GM21786 (cell line): ENCODE measurements at regions not wholly inside any gene's neighbourhood (a gene's known extent, or its start where the extent isn't known, plus 50 kb on each side); places are given as distances from the start of the nearest gene placed in this dataset.

Experiments used
- ATAC-seq: cut with Tn5 transposase; IDR thresholded peaks from one replicate; pipeline ENCODE4 v1.9.1; 2021; ENCODE audit not compliant: unreplicated experiment

DNA sequence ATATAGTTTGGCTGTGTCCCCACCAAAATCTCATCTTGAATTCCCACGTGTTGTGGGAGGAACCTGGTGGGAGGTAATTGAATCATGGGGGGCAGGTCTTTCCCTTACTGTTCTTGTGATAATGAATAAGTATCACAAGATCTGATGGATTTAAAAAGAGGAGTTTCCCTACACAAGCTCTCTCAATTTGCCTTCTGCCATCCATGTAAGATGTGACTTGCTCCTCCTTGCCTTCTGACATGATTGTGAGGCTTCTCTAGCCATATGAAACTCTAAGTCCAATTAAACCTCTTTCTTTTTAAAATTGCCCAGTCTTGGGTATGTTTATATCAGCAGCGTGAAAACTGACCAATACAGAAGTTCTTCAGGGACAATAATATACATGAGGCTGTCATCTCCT is 425.1 kb downstream of the PABPC4L start:
- ATAC-seq = no peak

DNA sequence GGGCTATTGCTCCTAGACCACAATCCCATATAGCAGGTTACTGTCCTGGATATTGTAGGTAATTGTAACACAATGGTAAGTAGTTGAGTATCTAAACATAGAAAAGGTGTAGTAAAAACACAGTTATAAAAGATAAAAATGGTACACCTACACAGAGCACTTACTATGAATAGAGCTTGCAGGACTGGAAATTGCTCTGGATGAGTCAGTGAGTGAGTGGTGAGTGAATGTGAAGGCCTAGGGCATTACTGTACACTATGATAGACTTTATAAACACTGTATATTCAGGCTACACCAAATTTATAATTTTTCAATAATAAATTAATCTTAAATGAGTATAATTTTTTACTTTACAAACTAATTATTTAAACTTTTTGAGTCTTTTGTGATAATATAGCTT is 425.7 kb downstream of the PABPC4L start:
- no peak for ATAC-seq

DNA sequence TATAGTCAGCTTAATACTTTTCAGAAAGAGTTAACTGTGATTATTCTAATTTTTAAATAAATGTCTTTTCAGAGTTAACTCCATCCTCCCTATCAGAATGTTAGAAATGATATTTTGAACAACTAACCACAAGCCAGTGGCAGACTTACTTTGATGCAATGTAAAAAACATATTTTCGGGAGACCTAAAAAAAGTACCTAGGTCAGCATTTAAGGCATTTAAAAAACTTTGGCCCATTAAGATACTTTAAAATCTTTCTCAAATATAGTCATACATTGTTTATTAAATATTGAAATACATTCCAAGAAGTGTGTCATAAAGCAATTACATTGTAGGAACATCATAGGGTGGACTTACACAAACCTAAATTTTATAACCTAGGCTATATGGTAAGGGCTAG is 426.1 kb downstream of the PABPC4L start:
- ATAC-seq = no peak

DNA sequence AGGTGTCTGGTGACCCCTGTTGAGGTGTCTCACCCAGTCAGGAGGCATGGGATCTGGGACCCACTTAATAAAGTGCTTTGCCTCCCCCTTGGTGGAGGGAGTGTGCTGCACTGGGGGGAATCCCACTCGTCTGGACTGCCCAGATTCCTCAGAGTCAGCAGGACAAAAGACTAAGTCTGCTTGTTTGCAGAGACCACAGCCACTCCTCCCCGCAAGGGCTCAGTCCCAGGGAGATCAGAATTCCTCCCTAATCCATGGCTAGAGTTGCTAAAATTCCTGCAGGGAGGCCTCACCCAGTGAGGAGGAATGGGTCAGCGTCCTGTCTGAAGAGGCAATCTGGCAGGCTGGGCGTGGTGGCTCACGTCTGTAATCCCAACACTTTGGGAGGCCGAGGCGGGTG is 442.2 kb downstream of the PABPC4L start:
- ATAC-seq = no peak

DNA sequence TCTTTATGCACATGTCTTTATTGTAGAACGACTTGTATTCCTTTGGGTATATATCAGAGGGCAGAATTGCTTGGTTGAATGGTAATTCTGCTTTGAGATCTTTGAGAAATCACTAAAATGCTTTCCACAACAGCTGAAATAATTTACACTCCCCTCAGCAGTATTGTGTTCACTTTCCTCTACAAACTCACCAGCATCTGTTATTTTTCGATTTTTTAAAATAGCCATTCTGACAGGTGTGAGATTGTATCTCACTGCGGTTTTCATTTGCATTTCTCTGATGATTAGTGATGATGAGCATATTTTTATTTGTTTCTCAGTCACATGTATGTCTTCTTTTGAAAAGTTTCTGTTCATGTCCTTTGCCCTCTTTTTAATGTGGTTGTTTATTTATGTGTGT is 459.8 kb downstream of the PABPC4L start:
- ATAC-seq = no peak

DNA sequence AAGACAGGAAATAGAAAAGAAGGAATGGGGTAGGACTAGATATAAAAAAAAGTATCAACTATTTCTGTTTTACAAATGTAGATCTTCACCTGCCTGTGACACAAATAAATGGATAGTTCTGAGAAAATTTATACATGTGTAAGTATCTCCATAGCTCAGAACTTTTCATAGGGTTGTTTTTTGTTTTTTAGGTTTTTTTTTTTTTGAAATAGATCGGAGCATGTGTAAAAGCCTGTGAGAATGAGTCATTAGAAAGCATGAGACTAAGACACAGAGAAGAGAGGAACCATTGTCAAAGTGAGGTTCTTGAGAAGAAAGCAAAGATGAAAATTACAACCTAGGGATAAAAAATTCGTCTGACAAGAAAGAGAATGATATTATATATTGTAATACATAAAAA is 481.6 kb downstream of the PABPC4L start:
- no peak for ATAC-seq

DNA sequence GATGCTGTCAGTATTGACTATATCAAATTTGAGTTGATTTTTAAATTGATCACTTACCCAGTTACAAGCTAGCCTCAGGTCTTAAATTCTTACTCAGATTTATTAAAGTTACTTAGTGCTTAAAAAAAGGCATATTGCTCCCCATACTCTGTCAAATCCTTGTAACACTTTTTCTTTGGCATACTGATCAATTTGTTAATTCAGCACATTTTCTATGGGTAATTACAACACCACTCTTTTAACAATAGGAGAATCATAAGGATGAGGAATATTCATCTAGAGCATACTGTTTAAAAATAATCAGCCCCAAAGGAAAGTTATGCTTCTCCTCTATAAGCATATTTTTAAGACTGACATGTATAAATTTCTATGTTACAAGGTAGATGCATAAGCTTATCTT is 482.5 kb downstream of the PABPC4L start:
- ATAC-seq = no peak

DNA sequence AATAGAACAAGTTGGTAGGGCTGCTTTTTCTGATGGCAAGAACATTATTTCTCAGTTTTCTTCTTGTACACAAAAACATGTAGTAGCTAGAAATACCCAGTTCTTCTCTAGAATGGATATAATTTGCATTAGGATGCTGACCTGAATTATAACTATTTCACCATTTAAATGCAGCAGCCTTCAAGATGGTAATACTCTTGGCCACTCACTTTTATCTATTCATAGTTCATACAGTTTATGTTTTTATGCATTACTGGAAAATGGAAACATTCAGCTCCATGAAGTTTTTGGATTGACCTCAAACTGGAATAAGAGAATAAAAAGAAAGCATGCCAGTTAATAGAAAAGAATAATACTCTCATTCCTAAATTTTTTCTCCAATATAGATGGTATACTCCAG is 487.4 kb downstream of the PABPC4L start:
- ATAC-seq = no peak

DNA sequence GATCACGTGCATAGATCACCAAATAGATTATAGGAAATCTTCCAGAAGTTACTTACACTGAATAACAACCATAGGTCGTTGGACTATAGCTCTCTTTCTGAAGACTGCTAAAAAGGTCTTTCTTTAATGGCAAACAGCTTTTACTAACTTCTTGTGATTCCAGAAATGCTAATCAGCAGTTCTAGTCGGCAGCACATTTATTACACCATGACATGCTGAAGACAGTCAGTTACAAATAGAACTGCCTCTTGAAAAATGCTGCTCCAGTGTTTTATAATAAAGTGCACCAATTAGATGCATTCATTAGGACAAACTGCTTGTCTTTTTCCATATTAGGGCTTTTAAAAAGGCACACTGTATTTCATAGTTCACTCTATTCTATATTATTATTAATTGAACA is 488.2 kb downstream of the PABPC4L start:
- no peak for ATAC-seq

DNA sequence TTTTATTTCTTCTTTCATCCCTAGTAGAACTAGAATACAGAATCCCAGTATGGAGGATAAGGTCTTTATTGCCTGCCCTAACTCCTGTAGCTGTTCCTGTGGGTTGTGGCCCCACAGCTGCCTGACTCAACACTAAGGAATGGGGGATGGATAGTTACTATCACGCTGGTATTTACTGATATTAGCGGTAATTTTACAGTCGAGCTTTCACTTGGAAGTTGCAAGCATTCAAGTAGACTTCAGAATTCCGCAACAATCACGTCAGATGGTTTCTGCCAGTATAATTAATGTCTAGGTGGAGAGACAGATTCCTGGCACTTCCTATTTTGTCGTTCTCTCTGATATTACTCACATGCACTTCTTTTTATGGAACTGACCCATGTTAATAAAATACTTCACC is 489.8 kb downstream of the PABPC4L start:
- no peak for ATAC-seq

DNA sequence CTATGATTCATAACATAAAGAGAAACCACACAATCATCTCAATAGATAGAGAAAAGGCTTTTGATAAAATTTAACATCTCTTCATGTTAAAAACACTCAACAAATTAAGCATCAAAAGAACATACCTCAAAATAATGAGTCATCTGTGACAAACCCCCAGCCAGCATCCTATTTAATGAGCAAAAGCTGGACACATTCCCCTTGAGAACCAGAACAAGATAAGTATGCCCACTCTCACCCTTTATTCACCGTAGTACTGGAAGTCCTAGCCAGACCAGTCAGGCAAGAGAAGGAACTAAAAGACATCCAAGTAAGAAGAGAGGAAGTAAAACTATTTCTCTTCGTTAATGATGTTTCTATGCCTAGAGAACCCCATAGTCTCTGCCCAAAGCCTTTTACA is 507.2 kb downstream of the PABPC4L start:
- no peak for ATAC-seq

DNA sequence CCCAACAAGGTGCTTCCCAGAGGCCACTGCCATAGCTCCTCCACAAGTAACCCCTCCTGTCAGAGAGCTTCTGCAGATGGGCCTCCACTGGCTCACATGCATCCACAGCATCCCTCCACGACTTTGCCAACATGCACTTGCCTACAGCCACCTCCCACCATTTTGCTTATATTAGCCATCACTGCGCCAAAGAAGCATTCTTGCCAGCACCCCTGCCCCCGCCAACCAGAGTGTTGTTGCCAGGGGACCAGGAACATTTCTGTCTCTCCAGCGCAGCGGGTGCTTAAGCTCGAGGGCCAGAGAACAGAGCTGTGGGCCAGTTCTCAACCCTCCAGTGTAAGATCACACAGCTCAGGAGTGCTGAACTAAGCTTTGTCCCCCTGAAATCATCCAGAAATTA is 517.6 kb downstream of the PABPC4L start:
- ATAC-seq = no peak

DNA sequence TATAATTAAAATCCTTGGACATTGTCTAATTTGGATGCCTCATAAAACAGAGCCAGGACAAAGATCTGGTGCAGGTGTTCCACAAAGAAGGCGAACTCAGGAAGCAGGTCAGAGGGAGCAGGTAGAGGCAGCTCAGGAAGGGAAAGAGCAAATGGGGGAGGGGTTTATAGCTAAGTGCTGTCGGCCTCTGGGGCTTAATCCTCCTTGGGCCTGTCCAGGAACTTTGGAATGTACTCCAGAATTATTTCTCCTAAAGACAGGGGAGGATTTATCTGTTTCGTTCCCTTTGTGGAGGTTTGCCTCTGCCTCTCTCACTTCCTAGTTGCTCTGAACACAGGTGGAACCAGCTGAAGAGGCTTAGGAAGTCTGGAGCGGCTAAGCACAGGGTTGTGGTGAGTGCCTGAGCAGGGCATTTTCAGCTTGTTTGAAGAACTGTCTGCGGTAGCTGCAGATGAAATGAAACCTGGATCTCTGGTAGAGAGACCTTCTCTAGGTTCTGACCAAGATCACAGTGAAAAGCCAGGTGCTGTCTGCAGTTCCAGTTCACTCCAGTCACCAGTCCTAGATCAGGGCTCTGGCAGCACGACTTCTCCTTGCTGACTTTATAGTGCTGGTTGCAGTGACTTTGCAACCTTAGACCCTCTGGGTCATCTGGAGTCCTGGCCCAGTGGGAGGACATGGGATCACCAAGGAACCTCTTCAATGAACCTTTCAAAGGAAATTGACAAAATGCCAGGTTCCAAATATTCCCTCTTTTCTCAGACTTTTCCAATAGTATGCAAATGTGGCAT is 519.2 kb downstream of the PCDH10 start:
- no peak for ATAC-seq

DNA sequence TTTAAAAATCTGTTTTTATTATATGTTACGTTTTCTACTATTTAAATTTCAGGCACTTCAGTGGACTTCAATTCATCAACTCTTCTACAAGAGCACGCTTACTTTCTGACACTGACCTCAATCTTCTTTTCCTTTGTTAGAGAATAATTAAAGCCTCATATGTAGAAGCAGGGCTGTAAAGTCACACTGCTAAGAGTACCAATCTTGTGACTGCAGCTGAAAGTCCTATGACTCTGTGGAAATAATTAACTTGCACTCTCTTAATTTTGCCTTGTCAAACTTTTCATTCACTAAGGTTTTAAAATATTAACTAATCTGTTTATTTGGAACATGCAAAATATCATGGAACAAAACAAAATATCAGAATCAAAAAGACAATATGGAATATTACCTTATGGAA is 498.1 kb downstream of the PCDH10 start:
- ATAC-seq = no peak

DNA sequence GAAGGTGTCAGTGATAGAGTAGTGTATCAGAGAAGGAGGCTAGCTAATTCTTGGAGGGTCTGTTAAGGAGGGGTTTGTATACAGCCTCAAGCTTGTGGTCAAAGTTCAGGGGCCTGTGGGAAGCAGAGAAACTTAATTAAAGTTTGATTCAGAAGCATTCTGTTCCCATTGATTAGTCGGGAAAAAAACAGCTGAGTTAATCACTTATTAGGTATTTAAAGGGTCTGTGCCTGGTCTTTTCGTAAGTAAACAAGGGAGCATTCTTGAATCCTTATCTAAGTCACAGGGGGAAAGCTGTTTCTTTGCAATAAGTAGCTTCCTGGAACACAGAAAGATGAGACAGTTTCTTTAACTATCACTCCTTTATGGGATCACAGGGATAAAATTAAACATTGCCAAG is 492.1 kb downstream of the PCDH10 start:
- ATAC-seq = no peak

DNA sequence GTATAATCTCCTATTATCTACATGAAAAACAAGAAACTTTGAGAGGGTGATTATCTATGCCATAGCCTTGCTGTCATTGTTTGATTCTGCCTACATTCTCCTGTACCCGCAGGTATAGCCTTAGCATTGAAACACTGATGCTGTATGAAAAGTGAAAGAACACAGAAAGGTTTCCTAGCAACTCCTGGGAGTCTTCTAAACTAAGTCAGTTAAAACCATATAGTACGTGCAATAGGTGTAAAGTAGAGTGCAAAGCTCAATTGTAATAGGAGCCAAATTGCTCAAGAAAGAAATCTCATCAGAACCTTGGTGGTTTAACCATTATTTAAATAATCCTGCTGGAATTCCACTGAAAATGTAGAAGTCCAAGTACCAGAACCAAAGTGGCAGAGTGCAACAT is 489.7 kb downstream of the PCDH10 start:
- no peak for ATAC-seq

DNA sequence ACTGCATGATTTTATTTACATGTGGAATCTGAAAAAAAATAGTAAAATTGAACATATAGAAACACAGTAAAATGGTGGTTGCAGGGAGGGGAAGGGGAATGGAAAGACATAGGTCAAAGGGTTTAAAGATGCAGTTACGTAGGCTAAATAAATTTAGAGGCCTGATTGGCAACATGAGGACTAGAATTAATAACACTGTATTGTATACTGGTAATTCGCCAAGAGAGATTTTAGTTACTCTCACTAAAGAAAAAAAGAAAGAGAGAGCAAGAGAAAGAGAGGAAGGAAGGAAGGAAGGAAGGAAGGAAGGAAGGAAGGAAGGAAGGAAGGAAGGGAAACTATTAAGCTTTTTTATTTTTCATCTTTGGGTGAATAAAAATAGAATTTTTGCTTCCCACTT is 488.1 kb downstream of the PCDH10 start:
- no peak for ATAC-seq

DNA sequence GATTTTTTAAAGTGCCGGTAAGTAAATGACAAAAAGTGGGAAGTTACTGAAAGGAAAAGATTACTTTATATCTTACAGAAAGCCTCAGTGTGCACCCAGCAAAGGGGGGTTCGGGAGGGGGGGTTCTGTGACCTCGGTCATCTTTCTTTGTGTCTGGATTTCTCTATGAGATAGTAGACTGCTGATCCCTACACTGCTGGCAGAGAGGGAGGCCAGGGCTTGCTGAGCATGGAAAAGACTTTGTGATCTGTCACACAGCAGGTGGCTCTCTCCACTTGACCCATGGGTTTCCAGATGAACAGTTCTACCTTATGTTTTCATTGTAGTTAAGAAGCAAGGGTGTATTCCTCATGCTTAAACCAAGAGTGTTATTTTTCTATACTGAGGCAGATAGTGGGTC is 475.6 kb downstream of the PCDH10 start:
- no peak for ATAC-seq

DNA sequence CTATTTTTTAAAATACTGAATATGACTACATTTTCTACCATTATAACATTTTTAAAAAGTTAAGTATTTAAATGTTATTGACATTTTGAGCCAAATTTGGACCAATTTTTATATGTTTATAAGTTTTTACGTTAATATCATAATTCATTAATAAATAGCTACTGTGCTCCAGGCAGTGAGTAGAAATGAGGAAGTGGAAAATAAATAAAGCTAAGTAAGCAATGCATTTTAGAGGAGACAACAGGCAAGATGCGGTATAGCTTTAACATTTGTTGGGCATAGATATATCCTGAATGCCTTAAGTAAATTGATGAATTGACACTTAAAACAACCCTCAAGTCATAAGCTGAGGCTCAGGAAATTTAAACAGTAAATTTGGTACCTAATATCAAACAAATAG is 474.8 kb downstream of the PCDH10 start:
- ATAC-seq = no peak

DNA sequence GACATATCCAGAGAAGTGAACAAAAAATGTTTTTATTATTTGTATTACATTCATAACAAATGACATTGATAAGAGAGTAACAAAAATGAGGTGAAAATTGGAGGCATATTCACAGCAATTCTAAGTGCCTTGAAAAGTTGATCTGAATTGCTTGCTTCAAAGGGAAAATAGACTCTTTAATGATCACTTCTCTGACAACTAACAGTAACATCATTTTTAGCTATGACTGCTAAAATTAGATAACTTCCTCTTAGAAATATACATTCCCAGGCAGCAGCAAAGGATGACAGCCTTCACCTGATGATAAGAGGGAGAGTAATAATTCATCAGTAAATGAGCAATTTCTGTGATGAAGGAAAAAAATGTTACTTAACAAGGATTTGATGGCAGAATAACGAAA is 472.5 kb downstream of the PCDH10 start:
- no peak for ATAC-seq

DNA sequence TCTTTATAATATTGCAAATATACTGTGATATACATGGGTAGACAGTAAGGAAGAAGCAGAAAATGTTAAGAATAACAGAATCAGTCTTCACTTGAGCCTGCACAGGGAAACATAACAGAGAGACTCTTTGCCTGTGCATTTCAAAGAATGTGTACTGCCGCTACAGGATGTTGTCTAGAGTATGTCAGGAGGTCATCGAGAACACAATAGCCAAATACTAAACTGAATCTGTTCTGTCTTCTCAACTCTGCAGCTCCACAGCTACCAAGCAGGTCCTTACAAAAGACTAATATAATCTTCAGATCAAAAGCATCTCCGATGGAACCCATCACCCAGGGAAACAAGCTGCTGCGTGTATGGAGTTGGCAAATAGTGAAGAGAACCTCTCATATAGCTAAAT is 471.5 kb downstream of the PCDH10 start:
- no peak for ATAC-seq

DNA sequence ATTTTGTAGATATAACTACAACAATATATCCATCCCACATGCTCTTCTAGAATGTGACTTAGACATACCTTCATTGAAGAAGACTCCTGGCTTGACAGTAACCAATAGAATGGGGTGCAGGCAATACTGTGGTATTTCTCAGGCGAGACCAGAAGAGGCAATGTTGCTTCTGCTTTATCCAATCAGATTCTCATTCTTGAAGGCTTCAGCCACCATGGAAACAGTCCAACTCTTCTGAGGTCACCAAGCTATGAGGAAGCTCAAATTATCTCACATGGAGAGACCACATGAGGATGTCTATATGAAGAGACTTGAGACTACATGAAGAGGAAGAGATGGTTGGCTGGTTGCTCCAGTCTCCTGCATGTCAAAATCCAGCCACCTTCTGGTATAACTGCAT is 469.9 kb downstream of the PCDH10 start:
- no peak for ATAC-seq

DNA sequence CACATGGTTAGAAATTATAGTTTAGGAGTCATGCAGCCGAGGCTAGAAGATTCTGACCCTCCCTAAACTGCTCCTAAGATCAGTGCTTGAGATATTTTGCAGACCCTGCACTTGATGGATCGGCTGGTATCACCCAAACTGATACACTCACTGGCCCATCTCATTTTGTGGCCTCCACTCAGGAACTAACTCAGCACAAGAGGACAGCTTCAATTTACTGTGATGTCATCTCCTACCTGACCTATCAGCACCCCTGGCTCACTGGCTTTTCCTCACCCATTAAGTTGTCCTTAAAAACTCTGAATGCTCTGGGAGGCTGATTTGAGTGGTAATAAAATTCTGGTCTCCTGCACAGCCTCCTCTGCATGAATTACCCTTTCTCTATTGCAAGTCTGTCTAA is 450.9 kb downstream of the PCDH10 start:
- no peak for ATAC-seq
